ENCODE measurements at regions not wholly inside any gene's neighbourhood (a gene's known extent, or its start where the extent isn't known, plus 50 kb on each side); places are given as distances from the start of the nearest gene placed in this dataset.

- TF ChIP-seq CTCF (IDR thresholded peaks at IDR 0.05; ENCODE audit: low read depth, low read length): no peak
- in situ Hi-C loops (cut with HindIII; ENCODE audit: low sequenced_read_pairs): no loop called here
- no peak for DNase-seq (ENCODE audit: low read depth, low spot score)
- H3K4me3 ChIP-seq (ENCODE audit: low read depth, low read length): no peak overlapping the region
Measured at GRCh38 chr2:116687371-116687770, 1127.1 kb upstream of the DDX18 start.

- no peak for DNase-seq (ENCODE audit: low read depth, low spot score)
- in situ Hi-C loops (cut with HindIII; ENCODE audit: low sequenced_read_pairs): no loop called here
- H3K4me3 ChIP-seq (ENCODE audit: low read depth, low read length): no peak overlapping the region
- TF ChIP-seq CTCF (IDR thresholded peaks at IDR 0.05; ENCODE audit: low read depth, low read length): no peak
Measured at GRCh38 chr2:116692988-116693387, 1121.5 kb upstream of the DDX18 start.

- in situ Hi-C loops (cut with HindIII; ENCODE audit: low sequenced_read_pairs): no loop called here
- peak; percentile 3 for DNase-seq (ENCODE audit: low read depth, low spot score)
- H3K4me3 ChIP-seq (ENCODE audit: low read depth, low read length): no peak overlapping the region
- no peak for TF ChIP-seq CTCF (IDR thresholded peaks at IDR 0.05; ENCODE audit: low read depth, low read length)
Measured at GRCh38 chr2:116696223-116696622, 1118.3 kb upstream of the DDX18 start.

- no peak for DNase-seq (ENCODE audit: low read depth, low spot score)
- H3K4me3 ChIP-seq (ENCODE audit: low read depth, low read length): no peak overlapping the region
- no peak for TF ChIP-seq CTCF (IDR thresholded peaks at IDR 0.05; ENCODE audit: low read depth, low read length)
- in situ Hi-C loops (cut with HindIII; ENCODE audit: low sequenced_read_pairs): no loop called here
Measured at GRCh38 chr2:116696903-116697302, 1117.6 kb upstream of the DDX18 start.

- TF ChIP-seq CTCF (IDR thresholded peaks at IDR 0.05; ENCODE audit: low read depth, low read length): no peak
- in situ Hi-C loops (cut with HindIII; ENCODE audit: low sequenced_read_pairs): no loop called here
- DNase-seq (ENCODE audit: low read depth, low spot score): peak; percentile 37
- H3K4me3 ChIP-seq (ENCODE audit: low read depth, low read length): no peak overlapping the region
Measured at GRCh38 chr2:116706396-116706795, 1108.1 kb upstream of the DDX18 start.

GRCh38 chr2:116716038-116716437 lies 1098.5 kb upstream of the DDX18 start:
- in situ Hi-C loops (cut with HindIII; ENCODE audit: low sequenced_read_pairs): no loop called here

More at GRCh38 chr2:116716038-116716437, 1098.5 kb upstream of the DDX18 start:
- peak; percentile 48 for DNase-seq (ENCODE audit: low read depth, low spot score)
- TF ChIP-seq CTCF (IDR thresholded peaks at IDR 0.05; ENCODE audit: low read depth, low read length): no peak
- H3K4me3 ChIP-seq (ENCODE audit: low read depth, low read length): no peak overlapping the region
